HG02973 (cell line): ENCODE measurements at regions not wholly inside any gene's neighbourhood (a gene's known extent, or its start where the extent isn't known, plus 50 kb on each side); places are given as distances from the start of the nearest gene placed in this dataset.
"Not testable (repeated sequence)": the region's sequence is repeated elsewhere in the genome, so short reads cannot be mapped to it uniquely, and the experiment has no call there.

Experiments used
- ATAC-seq: cut with Tn5 transposase; IDR thresholded peaks from one replicate; pipeline ENCODE4 v1.9.1; 2021; ENCODE audit warnings: moderate library complexity; ENCODE audit not compliant: unreplicated experiment

- ATAC-seq = not testable (repeated sequence)
Measured at GRCh38 chr7:113269592-113269991, 151.2 kb upstream of the SMIM30 start.

GRCh38 chr7:113268757-113269156 lies 150.4 kb upstream of the SMIM30 start:
- no peak for ATAC-seq

GRCh38 chr7:113267885-113268284 lies 149.5 kb upstream of the SMIM30 start:
- no peak for ATAC-seq

GRCh38 chr7:113267271-113267670 lies 148.9 kb upstream of the SMIM30 start:
- peak; percentile 77 for ATAC-seq

- ATAC-seq = no peak
Measured at GRCh38 chr7:113263749-113264148, 145.4 kb upstream of the SMIM30 start.

- not testable (repeated sequence) for ATAC-seq
Measured at GRCh38 chr7:113263215-113263742, 144.9 kb upstream of the SMIM30 start.

- ATAC-seq = no peak
Measured at GRCh38 chr7:113256883-113257531, 138.7 kb upstream of the SMIM30 start.

- no peak for ATAC-seq
Measured at GRCh38 chr7:113247198-113247597, 128.8 kb upstream of the SMIM30 start.

GRCh38 chr7:113246738-113247137 lies 128.4 kb upstream of the SMIM30 start:
- ATAC-seq = no peak

- ATAC-seq = no peak
Measured at GRCh38 chr7:113232885-113233284, 114.5 kb upstream of the SMIM30 start.

- no peak for ATAC-seq
Measured at GRCh38 chr7:113230691-113231090, 112.3 kb upstream of the SMIM30 start.

- ATAC-seq = no peak
Measured at GRCh38 chr7:113217314-113217713, 99.0 kb upstream of the SMIM30 start.

GRCh38 chr7:113216038-113216437 lies 97.7 kb upstream of the SMIM30 start:
- no peak for ATAC-seq

GRCh38 chr7:113209449-113210203 lies 91.3 kb upstream of the SMIM30 start:
- ATAC-seq = no peak

GRCh38 chr7:113207931-113208330 lies 89.6 kb upstream of the SMIM30 start:
- no peak for ATAC-seq

- ATAC-seq = no peak
Measured at GRCh38 chr7:113207441-113207840, 89.1 kb upstream of the SMIM30 start.

GRCh38 chr7:113204415-113204814 lies 86.1 kb upstream of the SMIM30 start:
- ATAC-seq = no peak

GRCh38 chr7:113202284-113202683 lies 83.9 kb upstream of the SMIM30 start:
- ATAC-seq = no peak

- no peak for ATAC-seq
Measured at GRCh38 chr7:113200281-113200680, 81.9 kb upstream of the SMIM30 start.

GRCh38 chr7:113199841-113200240 lies 81.5 kb upstream of the SMIM30 start:
- ATAC-seq = no peak

GRCh38 chr7:113199136-113199535 lies 80.8 kb upstream of the SMIM30 start:
- no peak for ATAC-seq

- ATAC-seq = no peak
Measured at GRCh38 chr7:113198226-113198625, 79.9 kb upstream of the SMIM30 start.
